ENCODE measurements at regions not wholly inside any gene's neighbourhood (a gene's known extent, or its start where the extent isn't known, plus 50 kb on each side); places are given as distances from the start of the nearest gene placed in this dataset.

GRCh38 chr5:174242573-174242972 is 197.1 kb downstream of the NSG2 start (continued):
- TF ChIP-seq NR2F2 (IDR thresholded peaks at IDR 0.05) = no peak
- TF ChIP-seq EGR1 (IDR thresholded peaks at IDR 0.05; ENCODE audit: low read depth in 2 of 2) = no peak
- no peak for TF ChIP-seq SP1 (IDR thresholded peaks at IDR 0.05)

- DNase-seq (ENCODE audit: low spot score) = no peak
- Histone ChIP-seq H3K4me1 (ENCODE audit: control insufficient read depth in 4 of 4, insufficient read depth in 4 of 4, low read length in 3 of 4) (no peaks in the 10 kb centered on the region), H3K4me3 (ENCODE audit: low read depth in 1 of 3, low read length in 3 of 3) (no peak overlapping the region), H3K36me3 (ENCODE audit: control insufficient read depth in 4 of 4, insufficient read depth in 3 of 4, low read depth in 1 of 4, low read length in 3 of 4) (no peaks in the 10 kb centered on the region), H3K27me3 (ENCODE audit: control insufficient read depth in 4 of 4, insufficient read depth in 4 of 4, low read length in 3 of 4) (no peaks in the 10 kb centered on the region), H3K9ac (ENCODE audit: low read depth in 1 of 2, low read length in 2 of 2) (no peak overlapping the region), H3K9me3 (ENCODE audit: control insufficient read depth in 4 of 4, low read length in 3 of 4) (peaks cover 0 to 10% (median 2%) of the 10 kb centered on the region in 4 donors), H3K27ac (ENCODE audit: low read depth in 1 of 2, low read length in 2 of 2) (no peak overlapping the region)
- 63% methylated on average over 2 of the region's 2 CpGs for WGBS
- TF ChIP-seq EGR1 (IDR thresholded peaks at IDR 0.05; ENCODE audit: low read depth in 2 of 2) (no peak), TAF1 (conservative IDR thresholded peaks at IDR 0.05) (no peak), NR2F2 (IDR thresholded peaks at IDR 0.05) (no peak), HNF4G (IDR thresholded peaks at IDR 0.05) (no peak), FOXA2 (IDR thresholded peaks at IDR 0.05) (no peak), ZBTB33 (IDR thresholded peaks at IDR 0.05) (no peak), RAD21 (IDR thresholded peaks at IDR 0.05) (no peak), HNF4A (conservative IDR thresholded peaks at IDR 0.05) (no peak), MAX (IDR thresholded peaks at IDR 0.05) (no peak), ATF3 (IDR thresholded peaks at IDR 0.05) (no peak), CTCF (IDR thresholded peaks at IDR 0.05; ENCODE audit: low read depth, low read length, missing input control) (no peak), REST (IDR thresholded peaks at IDR 0.05) (no peak), SP1 (IDR thresholded peaks at IDR 0.05) (no peak)
Measured at GRCh38 chr5:174243904-174244303, 198.4 kb downstream of the NSG2 start.
